Loucy (cell line): ENCODE measurements at regions not wholly inside any gene's neighbourhood (a gene's known extent, or its start where the extent isn't known, plus 50 kb on each side); places are given as distances from the start of the nearest gene placed in this dataset.

ENCODE experiments used
- EZH2phosphoT487 ChIP-seq: fragments of 200-600 bp; IDR thresholded peaks from 2 replicates; pipeline ENCODE4 v1.6.1; 2018; ENCODE audit warnings: antibody characterized with exemption, mild to moderate bottlenecking, moderate library complexity, borderline replicate concordance
- TF ChIP-seq, protein P1 (sequence below): fragments of 200-600 bp; sonication (generic); conservative IDR thresholded peaks from 2 replicates; pipeline ENCODE4 v1.5.1; 2014; ENCODE audit warnings: mild to moderate bottlenecking, antibody characterized with exemption, low read length

DNA sequence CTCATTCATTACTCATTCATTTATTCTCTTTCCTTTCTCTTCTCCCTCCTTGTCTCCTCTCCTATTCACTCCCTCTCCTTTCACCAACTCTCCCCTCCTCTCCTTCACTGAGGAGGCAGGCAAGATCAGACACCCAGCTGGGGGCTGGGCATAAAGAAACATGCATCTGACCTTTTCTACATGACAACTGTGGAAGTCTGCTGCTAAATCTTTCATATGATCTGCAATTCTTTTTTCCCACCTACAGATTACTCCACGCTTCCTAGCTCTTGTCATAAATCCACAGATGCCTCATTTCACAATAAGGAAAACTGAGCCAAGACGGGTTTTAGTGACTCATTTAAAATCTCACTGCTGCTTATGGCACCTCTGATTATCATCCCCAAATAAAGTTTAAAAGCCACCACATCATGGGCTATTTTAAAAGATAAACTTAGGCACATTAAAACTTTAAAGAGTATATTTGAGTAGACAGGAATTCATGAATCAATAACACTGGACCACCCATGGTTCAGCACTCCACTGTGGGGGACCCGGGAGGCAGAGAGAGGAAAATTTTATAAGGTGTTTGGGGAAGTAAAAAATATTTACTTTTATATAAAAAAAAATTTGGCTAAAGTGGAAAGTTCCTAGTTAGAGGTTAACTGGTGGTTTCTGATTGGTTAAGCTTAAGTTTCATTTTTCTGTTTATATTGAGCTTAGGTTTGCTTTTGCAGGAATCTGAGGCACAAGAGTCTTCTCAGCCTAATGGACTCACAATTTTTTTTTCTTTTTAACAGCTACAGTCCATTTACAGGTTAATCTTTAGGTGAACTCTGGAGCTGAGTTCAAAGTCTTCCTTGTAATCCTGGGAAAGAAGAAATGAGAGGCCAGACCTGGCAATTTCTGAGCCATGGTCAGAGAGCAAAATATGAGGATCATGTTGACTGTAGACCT, 55.8 kb upstream of the DNAH14 start:
- TF ChIP-seq, protein P1, sequence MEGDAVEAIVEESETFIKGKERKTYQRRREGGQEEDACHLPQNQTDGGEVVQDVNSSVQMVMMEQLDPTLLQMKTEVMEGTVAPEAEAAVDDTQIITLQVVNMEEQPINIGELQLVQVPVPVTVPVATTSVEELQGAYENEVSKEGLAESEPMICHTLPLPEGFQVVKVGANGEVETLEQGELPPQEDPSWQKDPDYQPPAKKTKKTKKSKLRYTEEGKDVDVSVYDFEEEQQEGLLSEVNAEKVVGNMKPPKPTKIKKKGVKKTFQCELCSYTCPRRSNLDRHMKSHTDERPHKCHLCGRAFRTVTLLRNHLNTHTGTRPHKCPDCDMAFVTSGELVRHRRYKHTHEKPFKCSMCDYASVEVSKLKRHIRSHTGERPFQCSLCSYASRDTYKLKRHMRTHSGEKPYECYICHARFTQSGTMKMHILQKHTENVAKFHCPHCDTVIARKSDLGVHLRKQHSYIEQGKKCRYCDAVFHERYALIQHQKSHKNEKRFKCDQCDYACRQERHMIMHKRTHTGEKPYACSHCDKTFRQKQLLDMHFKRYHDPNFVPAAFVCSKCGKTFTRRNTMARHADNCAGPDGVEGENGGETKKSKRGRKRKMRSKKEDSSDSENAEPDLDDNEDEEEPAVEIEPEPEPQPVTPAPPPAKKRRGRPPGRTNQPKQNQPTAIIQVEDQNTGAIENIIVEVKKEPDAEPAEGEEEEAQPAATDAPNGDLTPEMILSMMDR, result no peak
- no peak for TF ChIP-seq EZH2phosphoT487
